ENCODE measurements at regions not wholly inside any gene's neighbourhood (a gene's known extent, or its start where the extent isn't known, plus 50 kb on each side); places are given as distances from the start of the nearest gene placed in this dataset.
"Not testable (repeated sequence)": the region's sequence is repeated elsewhere in the genome, so short reads cannot be mapped to it uniquely, and the experiment has no call there.

GRCh38 chr7:79653136-79653631 lies 199.7 kb upstream of the MAGI2 start:
- DNase-seq (ENCODE audit: low read depth in 4 of 4, low spot score in 1 of 4), result no peak

DNA sequence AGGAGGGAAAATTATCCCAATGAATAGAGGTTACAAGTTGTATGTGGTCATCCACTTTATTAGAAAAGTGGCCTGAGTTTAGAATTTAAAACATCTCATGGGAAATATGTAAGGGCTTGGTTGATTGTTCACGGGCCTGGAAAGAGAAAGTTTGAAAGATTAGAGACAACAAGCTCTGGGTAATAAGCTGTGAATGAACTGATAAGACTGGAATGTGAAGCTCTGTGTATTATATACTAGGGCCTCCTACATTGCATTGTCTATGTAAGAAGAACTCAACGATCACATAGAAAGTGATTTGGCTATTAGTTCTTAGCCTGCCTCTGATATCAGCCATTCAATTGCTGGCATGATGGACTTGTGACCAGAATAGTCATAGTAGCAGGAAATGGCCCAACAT lies 199.2 kb upstream of the MAGI2 start:
- DNase-seq (ENCODE audit: low read depth in 4 of 4, low spot score in 1 of 4), result no peak

GRCh38 chr7:79647711-79648110 lies 194.2 kb upstream of the MAGI2 start:
- no peak for DNase-seq (ENCODE audit: low read depth in 4 of 4, low spot score in 1 of 4)

- DNase-seq (ENCODE audit: low read depth in 4 of 4, low spot score in 1 of 4), result no peak
Measured at GRCh38 chr7:79646278-79646677, 192.8 kb upstream of the MAGI2 start.

- DNase-seq (ENCODE audit: low read depth in 4 of 4, low spot score in 1 of 4), result no peak
Measured at GRCh38 chr7:79636849-79637248, 183.4 kb upstream of the MAGI2 start.

DNA sequence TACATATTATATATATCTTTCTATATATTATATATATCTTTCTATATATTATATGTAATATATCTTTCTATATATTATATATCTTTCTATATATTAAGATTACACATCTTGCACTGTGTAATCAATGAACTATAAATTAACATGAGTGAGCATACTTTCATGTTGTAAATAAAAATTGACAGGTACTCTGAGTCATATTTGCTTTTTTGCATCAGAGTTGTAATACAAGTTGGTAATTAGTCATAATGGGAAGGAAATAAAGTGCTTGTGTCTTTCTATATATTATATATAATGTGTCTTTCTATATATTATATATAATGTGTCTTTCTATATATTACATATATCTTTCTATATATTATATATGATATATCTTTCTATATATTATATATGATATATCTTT lies 172.5 kb upstream of the MAGI2 start:
- DNase-seq (ENCODE audit: low read depth in 4 of 4, low spot score in 1 of 4), result not testable (repeated sequence)

GRCh38 chr7:79624336-79624735 lies 170.9 kb upstream of the MAGI2 start:
- no peak for DNase-seq (ENCODE audit: low read depth in 4 of 4, low spot score in 1 of 4)

DNA sequence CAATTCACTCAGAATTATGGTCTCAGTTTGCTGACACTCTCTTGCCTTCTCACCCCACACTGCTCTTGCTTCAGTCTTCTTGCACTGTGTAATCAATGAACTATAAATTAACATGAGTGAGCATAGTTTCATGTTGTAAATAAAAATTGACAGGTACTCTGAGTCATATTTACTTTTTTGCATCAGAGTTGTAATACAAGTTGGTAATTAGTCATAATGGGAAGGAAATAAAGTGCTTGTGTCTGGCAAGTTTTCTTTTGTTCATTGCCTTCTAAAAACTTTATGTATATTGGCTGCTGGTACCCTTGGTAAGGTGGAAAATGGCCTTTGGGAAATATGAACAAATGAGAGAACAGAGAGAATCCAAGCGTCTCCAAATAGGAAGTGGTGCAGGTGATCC lies 169.3 kb upstream of the MAGI2 start:
- DNase-seq (ENCODE audit: low read depth in 4 of 4, low spot score in 1 of 4), result no peak

DNA sequence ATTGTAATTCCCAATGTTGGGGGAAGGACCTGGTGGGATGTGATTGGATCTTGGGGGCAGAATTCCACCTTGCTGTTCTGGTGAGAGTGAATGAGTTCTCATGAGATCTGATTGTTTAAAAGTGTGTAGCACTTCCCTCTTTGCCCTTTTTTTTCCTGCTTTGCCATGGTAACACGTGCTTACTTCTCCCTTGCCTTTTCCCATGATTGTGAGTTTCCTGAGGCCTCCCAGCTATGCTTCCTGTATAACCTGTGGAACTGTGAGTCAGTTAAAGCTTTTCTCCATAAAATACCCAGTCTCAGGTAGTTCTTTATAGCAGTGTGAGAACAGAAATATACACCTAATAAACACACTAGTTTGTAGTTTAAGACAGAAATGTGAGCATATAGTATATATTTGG lies 166.8 kb upstream of the MAGI2 start:
- no peak for DNase-seq (ENCODE audit: low read depth in 4 of 4, low spot score in 1 of 4)

GRCh38 chr7:79619216-79619615 lies 165.7 kb upstream of the MAGI2 start:
- DNase-seq (ENCODE audit: low read depth in 4 of 4, low spot score in 1 of 4), result no peak

DNA sequence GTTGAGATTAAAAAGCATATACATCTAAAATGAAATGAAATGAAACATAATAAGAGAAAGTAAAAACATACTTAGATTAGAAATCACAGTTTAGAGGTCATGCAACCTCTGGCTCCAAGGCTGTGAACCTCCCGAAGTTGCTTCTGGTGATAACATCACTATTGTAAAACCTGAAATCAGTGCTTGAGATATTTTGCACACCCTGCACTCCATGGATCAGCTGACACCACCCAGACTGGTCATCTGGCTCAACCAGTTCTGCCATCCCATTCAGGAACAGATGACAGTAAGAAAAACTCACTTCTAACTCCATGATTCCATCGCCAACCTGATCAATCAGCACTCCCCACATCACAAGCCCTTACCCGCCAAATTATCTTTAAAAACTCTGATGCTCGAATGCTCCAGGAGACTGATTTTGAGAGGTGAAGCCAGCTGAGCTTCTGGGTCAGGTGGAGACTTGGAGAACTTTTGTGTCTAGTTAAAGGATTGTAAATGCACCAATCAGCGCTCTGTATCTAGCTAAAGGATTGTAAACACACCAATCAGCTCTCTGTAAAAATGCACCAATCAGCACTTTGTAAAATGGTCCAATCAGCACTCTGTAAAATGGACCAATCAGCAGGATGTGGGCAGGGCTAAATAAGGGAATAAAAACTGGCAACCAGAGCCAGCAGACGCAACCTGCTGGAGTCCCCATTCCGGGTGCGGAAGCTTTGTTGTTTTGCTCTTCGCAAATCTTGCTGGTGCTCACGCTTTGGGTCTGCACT lies 162.6 kb upstream of the MAGI2 start:
- no peak for DNase-seq (ENCODE audit: low read depth in 4 of 4, low spot score in 1 of 4)

DNA sequence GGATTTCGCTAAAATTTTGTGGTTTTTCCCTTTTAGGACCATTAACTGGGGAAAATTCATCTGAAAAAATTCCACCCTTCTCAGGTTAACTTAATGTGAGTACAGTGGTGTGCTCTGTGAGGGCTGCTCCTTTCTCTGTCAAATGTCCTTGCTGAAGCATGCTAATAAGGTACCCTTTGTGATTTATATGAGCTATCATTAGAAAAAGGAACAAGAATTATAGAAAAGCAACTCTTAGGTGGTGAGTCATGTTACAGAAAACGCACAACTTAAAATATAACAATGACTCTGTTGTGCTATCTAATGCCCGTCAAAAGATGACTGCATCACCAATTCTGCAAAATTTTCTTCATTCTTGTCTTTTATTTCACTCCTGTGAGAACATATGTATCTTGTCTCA lies 162.0 kb upstream of the MAGI2 start:
- DNase-seq (ENCODE audit: low read depth in 4 of 4, low spot score in 1 of 4), result no peak

- DNase-seq (ENCODE audit: low read depth in 4 of 4, low spot score in 1 of 4), result no peak
Measured at GRCh38 chr7:79612903-79613302, 159.4 kb upstream of the MAGI2 start.

- no peak for DNase-seq (ENCODE audit: low read depth in 4 of 4, low spot score in 1 of 4)
Measured at GRCh38 chr7:79612022-79612421, 158.6 kb upstream of the MAGI2 start.

- DNase-seq (ENCODE audit: low read depth in 4 of 4, low spot score in 1 of 4), result no peak
Measured at GRCh38 chr7:79610748-79611304, 157.4 kb upstream of the MAGI2 start.

DNA sequence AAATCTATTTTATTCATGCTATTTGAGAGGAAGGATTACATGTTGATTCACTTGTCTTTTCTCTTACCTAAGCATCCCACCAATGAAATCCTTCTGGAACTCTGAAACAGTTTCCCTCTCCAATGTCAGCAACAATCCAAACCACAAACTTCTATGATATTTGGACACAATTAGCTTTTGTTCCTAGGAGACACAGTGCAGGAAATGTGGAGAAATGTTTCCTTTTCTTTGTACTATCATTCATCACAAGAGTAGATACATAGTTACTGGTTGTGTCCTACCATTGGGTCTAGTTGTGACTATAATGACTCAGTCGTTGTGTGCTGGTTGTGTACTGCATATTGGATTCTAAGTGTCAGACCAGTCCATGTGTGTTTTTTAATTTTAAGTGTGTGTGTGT lies 156.8 kb upstream of the MAGI2 start:
- DNase-seq (ENCODE audit: low read depth in 4 of 4, low spot score in 1 of 4), result no peak

DNA sequence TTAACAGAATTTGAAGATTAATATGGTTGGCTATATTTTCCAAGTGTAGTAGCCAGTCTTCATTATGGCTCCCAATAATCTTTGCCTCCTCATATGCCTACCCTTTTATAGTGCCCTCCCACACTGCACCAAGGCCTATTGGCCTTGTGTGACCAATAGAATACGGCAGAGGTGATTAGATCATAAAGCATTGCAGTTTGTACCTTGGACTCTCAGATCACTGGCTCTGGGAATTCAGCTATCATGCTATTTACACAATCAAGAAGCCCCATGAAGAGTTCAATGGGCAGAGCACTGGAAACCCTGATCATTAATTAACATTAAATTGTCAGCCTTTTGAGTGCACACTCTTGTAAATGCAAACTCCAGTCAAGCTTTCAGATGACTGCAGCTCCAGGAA lies 154.5 kb upstream of the MAGI2 start:
- no peak for DNase-seq (ENCODE audit: low read depth in 4 of 4, low spot score in 1 of 4)

GRCh38 chr7:79604841-79605240 lies 151.4 kb upstream of the MAGI2 start:
- no peak for DNase-seq (ENCODE audit: low read depth in 4 of 4, low spot score in 1 of 4)

- no peak for DNase-seq (ENCODE audit: low read depth in 4 of 4, low spot score in 1 of 4)
Measured at GRCh38 chr7:79598351-79598750, 144.9 kb upstream of the MAGI2 start.

DNA sequence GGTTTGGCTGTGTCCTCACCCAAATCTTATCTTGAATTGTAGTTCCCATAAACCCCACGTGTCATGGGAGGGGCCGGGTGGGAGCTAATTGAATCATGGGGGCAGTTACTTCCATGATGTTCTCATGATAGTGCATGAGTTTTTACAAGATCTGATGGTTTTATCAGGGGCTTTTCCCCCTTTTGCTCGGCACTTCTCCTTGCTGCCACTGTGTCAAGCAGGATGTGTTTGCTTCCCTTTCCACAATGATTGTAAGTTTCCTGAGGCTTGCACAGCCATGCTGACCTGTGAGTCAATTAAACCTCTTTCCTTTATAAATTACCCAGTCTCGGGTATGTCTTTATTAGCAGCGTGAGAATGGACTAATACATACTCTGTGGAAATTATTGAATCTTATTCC lies 141.2 kb upstream of the MAGI2 start:
- not testable (repeated sequence) for DNase-seq (ENCODE audit: low read depth in 4 of 4, low spot score in 1 of 4)

DNA sequence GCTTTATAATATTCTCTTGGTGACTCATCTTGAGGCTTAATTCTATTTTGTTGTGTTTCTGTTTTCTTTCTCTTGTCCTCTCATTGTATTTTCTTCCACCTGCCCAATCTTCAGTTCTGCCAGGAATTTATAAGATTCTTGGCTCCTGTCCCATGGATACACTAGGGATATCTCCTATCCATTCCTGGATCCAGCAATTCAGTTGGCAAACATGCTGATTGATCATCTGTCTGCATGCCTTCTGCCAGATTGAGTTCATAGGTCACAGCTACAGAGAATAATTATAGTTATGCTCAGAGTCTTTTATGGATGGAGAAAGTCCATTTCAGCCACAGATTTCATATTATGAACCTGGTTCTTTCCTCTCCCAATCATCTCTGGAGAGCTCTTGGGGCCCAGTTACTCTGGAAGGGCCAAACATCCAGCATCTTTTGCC lies 140.4 kb upstream of the MAGI2 start:
- DNase-seq (ENCODE audit: low read depth in 4 of 4, low spot score in 1 of 4), result no peak

DNA sequence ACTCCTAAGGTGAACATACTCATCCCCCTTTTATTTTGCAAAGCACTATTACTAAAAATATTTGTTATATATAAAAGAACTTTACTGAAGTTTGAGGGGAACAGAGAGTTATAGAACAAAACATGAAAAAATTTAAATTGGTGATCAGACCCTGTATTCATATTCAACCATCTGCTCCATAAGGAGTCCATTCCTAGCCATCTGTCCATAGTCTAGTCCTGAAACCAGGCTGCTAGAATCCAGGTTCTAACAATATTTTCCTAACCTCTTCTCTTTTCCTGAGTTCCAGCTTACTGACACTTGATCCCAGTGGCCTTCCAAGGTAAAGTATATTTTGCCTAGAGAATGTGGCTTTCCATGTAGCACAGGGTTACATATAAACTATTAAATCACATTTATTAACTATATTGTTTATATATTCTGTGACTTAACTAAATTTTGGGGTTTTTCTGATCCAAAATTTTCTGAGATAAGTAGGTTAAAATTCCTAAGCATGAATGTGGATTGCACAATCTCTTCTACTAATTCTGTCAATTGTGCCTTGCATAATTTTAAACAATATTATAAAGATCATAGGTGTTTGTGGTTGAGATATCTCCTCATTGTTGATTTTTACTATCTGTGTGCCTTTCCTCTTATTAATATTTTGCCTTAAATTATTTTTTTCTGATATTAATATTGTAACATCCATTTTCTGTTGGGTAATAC lies 137.6 kb upstream of the MAGI2 start:
- no peak for DNase-seq (ENCODE audit: low read depth in 4 of 4, low spot score in 1 of 4)
